ENCODE measurements at regions not wholly inside any gene's neighbourhood (a gene's known extent, or its start where the extent isn't known, plus 50 kb on each side); places are given as distances from the start of the nearest gene placed in this dataset.

DNA sequence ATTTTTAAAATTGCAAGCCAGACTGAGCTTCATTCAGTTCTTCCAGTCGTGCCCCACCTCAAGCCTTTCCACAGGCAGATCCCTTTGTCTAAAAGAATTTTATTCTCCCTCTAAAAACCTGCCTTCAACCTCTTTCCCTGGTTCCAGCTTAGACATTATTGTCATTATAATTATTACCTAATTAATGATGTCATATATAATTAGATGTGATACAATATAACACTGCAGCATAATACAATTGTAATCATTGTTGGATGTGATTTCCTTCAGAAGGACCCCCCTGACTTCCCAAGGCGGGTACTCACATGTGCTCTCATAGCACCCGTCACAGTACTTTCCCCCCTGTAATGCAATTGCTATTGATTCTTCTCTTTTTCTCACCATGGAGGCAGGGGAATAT, 88.6 kb downstream of the GPAM start:
- TF ChIP-seq, protein P1, sequence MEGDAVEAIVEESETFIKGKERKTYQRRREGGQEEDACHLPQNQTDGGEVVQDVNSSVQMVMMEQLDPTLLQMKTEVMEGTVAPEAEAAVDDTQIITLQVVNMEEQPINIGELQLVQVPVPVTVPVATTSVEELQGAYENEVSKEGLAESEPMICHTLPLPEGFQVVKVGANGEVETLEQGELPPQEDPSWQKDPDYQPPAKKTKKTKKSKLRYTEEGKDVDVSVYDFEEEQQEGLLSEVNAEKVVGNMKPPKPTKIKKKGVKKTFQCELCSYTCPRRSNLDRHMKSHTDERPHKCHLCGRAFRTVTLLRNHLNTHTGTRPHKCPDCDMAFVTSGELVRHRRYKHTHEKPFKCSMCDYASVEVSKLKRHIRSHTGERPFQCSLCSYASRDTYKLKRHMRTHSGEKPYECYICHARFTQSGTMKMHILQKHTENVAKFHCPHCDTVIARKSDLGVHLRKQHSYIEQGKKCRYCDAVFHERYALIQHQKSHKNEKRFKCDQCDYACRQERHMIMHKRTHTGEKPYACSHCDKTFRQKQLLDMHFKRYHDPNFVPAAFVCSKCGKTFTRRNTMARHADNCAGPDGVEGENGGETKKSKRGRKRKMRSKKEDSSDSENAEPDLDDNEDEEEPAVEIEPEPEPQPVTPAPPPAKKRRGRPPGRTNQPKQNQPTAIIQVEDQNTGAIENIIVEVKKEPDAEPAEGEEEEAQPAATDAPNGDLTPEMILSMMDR (IDR thresholded peaks at IDR 0.05), result no peak
- TF ChIP-seq POLR2A (IDR thresholded peaks at IDR 0.05) (no peak), POLR2AphosphoS5 (IDR thresholded peaks at IDR 0.05) (no peak), EP300 (IDR thresholded peaks at IDR 0.05) (no peak)

Data from sigmoid colon (tissue), 4 donors.